Ascending aorta (tissue), 2 donors: ENCODE measurements at regions not wholly inside any gene's neighbourhood (a gene's known extent, or its start where the extent isn't known, plus 50 kb on each side); places are given as distances from the start of the nearest gene placed in this dataset.

Source experiments
- DNase-seq, 2 donors: peaks; one replicate each; pipeline ENCODE4 v3.0.0-alpha.2; 2019; ENCODE audit warnings: low spot score in 2 of 2
- H3K27ac ChIP-seq, 2 donors: fragments of 200-600 bp; sonication (generic); one replicate each; pipeline ENCODE4 v1.5.1; 2016 to 2017; ENCODE audit warnings: mild to moderate bottlenecking in 1 of 2
- H3K27me3 ChIP-seq: fragments of 200-600 bp; sonication (generic); one replicate; pipeline ENCODE4 v1.5.1; 2017
- H3K36me3 ChIP-seq, 2 donors: fragments of 200-600 bp; sonication (generic); one replicate each; pipeline ENCODE4 v1.5.1; 2016
- H3K4me1 ChIP-seq, 2 donors: fragments of 200-600 bp; sonication (generic); one replicate each; pipeline ENCODE4 v1.5.1; 2016 to 2017; ENCODE audit warnings: mild to moderate bottlenecking in 1 of 2
- H3K4me3 ChIP-seq, 2 donors: fragments of 200-600 bp; sonication (generic); one replicate each; pipeline ENCODE4 v1.5.1; 2016 to 2017; ENCODE audit warnings: mild to moderate bottlenecking in 1 of 2
- H3K9me3 ChIP-seq, 2 donors: fragments of 200-600 bp; sonication (generic); one replicate each; pipeline ENCODE4 v1.5.1; 2016
- intact Hi-C: fragments of 100-400 bp; cut with DNase I; formaldehyde crosslinking; loops from one replicate; pipeline ENCODE4 v1.15.1; 2023
- TF ChIP-seq, protein P1 (sequence below), 3 experiments: fragments of 200-600 bp in 2 of 3; fragments of 450-650 bp in 1 of 3; sonication (generic) in 2 of 3; IDR thresholded peaks; one replicate each; pipeline ENCODE4 v1.5.1; 2016 to 2019; ENCODE audit warnings: antibody characterized with exemption in 3 of 3, mild to moderate bottlenecking in 1 of 3, moderate library complexity in 1 of 3

DNA sequence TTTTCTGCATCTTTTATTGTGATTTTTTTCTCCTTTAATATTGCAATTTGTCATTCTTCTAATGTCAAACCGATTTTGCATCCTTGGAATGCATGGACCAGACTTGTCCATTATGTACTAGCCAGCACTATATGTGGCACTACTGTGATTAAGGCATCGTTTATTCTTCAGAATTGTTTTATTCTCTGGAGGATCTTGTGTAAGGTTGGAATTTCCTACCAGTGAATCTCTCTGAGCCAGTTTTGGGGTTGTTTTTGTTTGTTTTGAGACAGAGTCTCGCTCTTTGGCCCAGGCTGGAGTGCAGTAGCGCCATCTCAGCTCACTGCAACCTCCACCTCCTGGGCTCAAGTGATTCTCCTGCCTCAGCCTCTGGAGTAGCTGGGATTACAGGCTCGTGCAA, 58.5 kb downstream of the IGLL5 start:
- Histone ChIP-seq H3K9me3 (no peaks in the 10 kb centered on the region), H3K27ac (no peak overlapping the region), H3K36me3 (no peaks in the 10 kb centered on the region), H3K27me3 (no peaks in the 10 kb centered on the region), H3K4me3 (no peak overlapping the region), H3K4me1 (no peaks in the 10 kb centered on the region)
- no peak for DNase-seq
- intact Hi-C loops: no loop called here
- TF ChIP-seq, protein P1, sequence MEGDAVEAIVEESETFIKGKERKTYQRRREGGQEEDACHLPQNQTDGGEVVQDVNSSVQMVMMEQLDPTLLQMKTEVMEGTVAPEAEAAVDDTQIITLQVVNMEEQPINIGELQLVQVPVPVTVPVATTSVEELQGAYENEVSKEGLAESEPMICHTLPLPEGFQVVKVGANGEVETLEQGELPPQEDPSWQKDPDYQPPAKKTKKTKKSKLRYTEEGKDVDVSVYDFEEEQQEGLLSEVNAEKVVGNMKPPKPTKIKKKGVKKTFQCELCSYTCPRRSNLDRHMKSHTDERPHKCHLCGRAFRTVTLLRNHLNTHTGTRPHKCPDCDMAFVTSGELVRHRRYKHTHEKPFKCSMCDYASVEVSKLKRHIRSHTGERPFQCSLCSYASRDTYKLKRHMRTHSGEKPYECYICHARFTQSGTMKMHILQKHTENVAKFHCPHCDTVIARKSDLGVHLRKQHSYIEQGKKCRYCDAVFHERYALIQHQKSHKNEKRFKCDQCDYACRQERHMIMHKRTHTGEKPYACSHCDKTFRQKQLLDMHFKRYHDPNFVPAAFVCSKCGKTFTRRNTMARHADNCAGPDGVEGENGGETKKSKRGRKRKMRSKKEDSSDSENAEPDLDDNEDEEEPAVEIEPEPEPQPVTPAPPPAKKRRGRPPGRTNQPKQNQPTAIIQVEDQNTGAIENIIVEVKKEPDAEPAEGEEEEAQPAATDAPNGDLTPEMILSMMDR (IDR thresholded peaks at IDR 0.05): no peak

- TF ChIP-seq, protein P1 (IDR thresholded peaks at IDR 0.05): no peak
- intact Hi-C loops: no loop called here
- H3K4me1 ChIP-seq: no peaks in the 10 kb centered on the region
- no peak overlapping the region for H3K4me3 ChIP-seq
- no peak overlapping the region for H3K27ac ChIP-seq
- no peaks in the 10 kb centered on the region for H3K36me3 ChIP-seq
- DNase-seq: no peak
- no peaks in the 10 kb centered on the region for H3K27me3 ChIP-seq
- H3K9me3 ChIP-seq: no peaks in the 10 kb centered on the region
Measured at GRCh38 chr22:22948651-22949571, 61.3 kb downstream of the IGLL5 start.

DNA sequence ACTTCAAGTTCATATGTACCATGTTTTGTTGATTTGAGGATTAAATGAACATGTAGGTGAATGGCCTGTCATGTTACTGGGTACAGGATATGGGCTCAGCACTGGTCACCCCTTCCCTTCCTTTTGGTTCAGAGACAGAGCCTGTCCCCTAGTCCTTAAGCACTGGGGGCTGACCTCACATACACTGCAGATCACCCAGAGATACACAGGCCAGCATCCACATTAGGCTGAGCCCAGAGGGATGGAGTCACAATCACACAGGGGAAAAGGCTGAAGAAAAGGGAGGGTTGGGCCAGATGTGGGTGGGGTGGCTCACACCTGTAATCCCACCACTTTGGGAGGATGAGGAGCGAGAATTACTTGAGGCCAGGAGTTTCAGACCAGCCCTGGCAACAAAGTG, 62.3 kb downstream of the IGLL5 start:
- Histone ChIP-seq H3K27ac (no peak overlapping the region), H3K36me3 (no peaks in the 10 kb centered on the region), H3K4me3 (no peak overlapping the region), H3K27me3 (no peaks in the 10 kb centered on the region), H3K4me1 (no peaks in the 10 kb centered on the region), H3K9me3 (no peaks in the 10 kb centered on the region)
- no peak for DNase-seq
- intact Hi-C loops: no loop called here
- TF ChIP-seq, protein P1 (IDR thresholded peaks at IDR 0.05): no peak

DNA sequence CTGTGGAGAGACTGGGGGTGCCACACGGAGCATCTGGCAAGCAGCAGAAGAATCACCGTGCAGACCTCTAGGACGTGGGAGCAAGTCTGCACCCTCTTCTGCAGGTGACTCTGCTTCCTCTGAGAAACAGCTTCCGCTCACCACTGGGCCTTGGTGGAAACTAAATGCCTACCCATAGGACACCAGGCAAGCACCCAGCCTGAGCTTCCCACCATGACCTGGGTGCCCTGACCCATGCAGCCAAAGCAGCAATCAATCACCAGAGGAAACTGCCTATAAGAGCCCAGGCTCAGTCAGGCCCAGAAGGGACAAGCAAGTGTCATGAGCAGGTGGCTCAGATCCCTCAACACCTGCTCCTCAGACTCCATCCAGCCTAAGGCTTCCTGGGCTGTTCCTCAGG, 63.4 kb downstream of the IGLL5 start:
- no peak for DNase-seq
- no peaks in the 10 kb centered on the region for H3K27me3 ChIP-seq

DNA sequence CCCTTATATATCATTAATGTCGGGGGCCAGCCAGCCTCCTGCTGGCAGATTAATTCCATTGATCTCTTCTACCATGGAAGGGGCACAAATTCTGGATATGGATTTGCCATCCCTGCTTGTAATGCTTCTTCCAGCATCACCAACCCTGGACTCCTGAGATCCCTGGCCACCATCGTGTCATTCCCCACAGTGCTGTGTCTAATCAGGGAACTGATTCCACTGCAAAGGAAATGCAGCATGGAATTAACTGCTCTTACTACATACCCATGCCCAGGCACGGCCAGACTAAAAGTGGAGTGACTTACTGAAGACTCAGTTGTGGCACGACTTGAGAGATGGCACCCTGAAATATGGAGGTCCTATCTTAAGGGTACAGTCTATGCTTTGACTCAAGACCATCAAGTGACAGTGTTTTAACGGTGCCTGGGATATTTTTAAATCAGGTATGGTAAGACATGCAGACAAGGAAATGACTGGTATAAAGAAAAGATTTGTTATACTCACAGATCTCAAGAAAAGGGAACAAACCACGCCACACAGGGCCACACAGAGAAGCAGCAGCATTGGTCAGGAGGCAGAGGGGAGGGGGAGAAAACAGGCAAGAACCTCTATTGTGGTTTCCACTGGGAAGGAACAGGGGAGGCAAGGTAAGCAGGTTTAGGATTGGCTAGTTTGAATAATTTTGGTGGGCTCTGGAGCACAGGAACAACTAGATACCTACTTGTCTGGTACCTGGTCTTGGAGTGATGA, 65.1 kb downstream of the IGLL5 start:
- no peak overlapping the region for H3K4me3 ChIP-seq
- no peaks in the 10 kb centered on the region for H3K27me3 ChIP-seq
- intact Hi-C loops: no loop called here
- no peaks in the 10 kb centered on the region for H3K4me1 ChIP-seq
- no peaks in the 10 kb centered on the region for H3K9me3 ChIP-seq
- no peak for DNase-seq
- no peaks in the 10 kb centered on the region for H3K36me3 ChIP-seq
- no peak overlapping the region for H3K27ac ChIP-seq
- TF ChIP-seq, protein P1 (IDR thresholded peaks at IDR 0.05): no peak

More for the DNA sequence above, 63.4 kb downstream of the IGLL5 start:
- Histone ChIP-seq H3K4me1 (no peaks in the 10 kb centered on the region), H3K9me3 (no peaks in the 10 kb centered on the region), H3K36me3 (no peaks in the 10 kb centered on the region), H3K4me3 (no peak overlapping the region), H3K27ac (no peak overlapping the region)
- intact Hi-C loops: no loop called here
- TF ChIP-seq, protein P1 (IDR thresholded peaks at IDR 0.05): no peak
